Sigmoid colon (tissue), 4 donors: ENCODE measurements at regions not wholly inside any gene's neighbourhood (a gene's known extent, or its start where the extent isn't known, plus 50 kb on each side); places are given as distances from the start of the nearest gene placed in this dataset.

Experiments
- POLR2A ChIP-seq, 2 donors: fragments of 450-650 bp; IDR thresholded peaks; one replicate each; pipeline ENCODE4 v1.6.1; 2016; ENCODE audit warnings: antibody characterized with exemption in 2 of 2, mild to moderate bottlenecking in 2 of 2, moderate library complexity in 2 of 2
- POLR2AphosphoS5 ChIP-seq, 4 donors: sonication (generic); formaldehyde crosslinking; IDR thresholded peaks; one replicate each; pipeline ENCODE4 v1.6.1; 2017; ENCODE audit warnings: antibody characterized with exemption in 4 of 4
- TF ChIP-seq, protein P1 (sequence below), 4 experiments: fragments of 450-650 bp in 3 of 4; fragments of 200-600 bp in 1 of 4; IDR thresholded peaks; one replicate each; pipeline ENCODE4 v1.5.1; 2016 to 2019; ENCODE audit warnings: antibody characterized with exemption in 4 of 4, mild to moderate bottlenecking in 3 of 4, moderate library complexity in 2 of 4

DNA sequence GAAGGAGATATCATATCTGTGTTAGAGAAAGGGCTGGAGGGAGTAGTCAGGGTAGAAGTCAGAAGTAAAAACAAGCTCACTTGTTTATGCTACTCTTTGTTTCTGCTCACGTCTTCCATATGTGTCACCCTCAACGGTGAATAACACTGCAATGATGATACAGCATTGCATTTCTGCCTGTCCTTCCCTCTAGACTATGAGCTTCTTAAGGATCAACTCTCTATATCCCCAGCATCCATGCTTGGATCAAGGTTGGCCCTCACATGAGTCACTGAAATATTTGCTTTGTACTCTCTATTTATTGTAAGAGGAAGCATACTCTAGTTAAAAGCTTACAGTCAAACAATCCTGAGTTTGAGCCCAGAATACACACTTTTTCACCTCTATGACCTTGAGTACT is 406.0 kb downstream of the RFC3 start:
- TF ChIP-seq POLR2A (IDR thresholded peaks at IDR 0.05) = no peak
- TF ChIP-seq, protein P1, sequence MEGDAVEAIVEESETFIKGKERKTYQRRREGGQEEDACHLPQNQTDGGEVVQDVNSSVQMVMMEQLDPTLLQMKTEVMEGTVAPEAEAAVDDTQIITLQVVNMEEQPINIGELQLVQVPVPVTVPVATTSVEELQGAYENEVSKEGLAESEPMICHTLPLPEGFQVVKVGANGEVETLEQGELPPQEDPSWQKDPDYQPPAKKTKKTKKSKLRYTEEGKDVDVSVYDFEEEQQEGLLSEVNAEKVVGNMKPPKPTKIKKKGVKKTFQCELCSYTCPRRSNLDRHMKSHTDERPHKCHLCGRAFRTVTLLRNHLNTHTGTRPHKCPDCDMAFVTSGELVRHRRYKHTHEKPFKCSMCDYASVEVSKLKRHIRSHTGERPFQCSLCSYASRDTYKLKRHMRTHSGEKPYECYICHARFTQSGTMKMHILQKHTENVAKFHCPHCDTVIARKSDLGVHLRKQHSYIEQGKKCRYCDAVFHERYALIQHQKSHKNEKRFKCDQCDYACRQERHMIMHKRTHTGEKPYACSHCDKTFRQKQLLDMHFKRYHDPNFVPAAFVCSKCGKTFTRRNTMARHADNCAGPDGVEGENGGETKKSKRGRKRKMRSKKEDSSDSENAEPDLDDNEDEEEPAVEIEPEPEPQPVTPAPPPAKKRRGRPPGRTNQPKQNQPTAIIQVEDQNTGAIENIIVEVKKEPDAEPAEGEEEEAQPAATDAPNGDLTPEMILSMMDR (IDR thresholded peaks at IDR 0.05) = no peak
- TF ChIP-seq POLR2AphosphoS5 (IDR thresholded peaks at IDR 0.05) = no peak
